T47D (cell line): ENCODE measurements at regions not wholly inside any gene's neighbourhood (a gene's known extent, or its start where the extent isn't known, plus 50 kb on each side); places are given as distances from the start of the nearest gene placed in this dataset.

ENCODE experiments used
- DNase-seq, 2 experiments: peaks; one replicate each; pipeline versions ENCODE4 v3.0.0 to v3.0.0-alpha.2; 2011 to 2012; ENCODE audit warnings: low read depth in 1 of 2, low spot score in 1 of 2
- JUND ChIP-seq: IDR thresholded peaks from 2 replicates; pipeline ENCODE4 v1.6.1; 2012; ENCODE audit warnings: low read depth
- in situ Hi-C: cut with HindIII; loops from 2 replicates; pipeline ENCODE4 v1.10.0; 2016; ENCODE audit warnings: low sequenced_read_pairs, low pct_unique_long_range_greater_than_20kb

- in situ Hi-C loops: no loop called here
- TF ChIP-seq JUND: no peak
- DNase-seq: no peak
Observed at GRCh38 chr4:137043184-137043583, 489.1 kb downstream of the PCDH18 start.

GRCh38 chr4:137039370-137039769, 492.9 kb downstream of the PCDH18 start:
- DNase-seq: no peak
- TF ChIP-seq JUND: no peak
- in situ Hi-C loops: no loop called here

GRCh38 chr4:137032222-137032621, 500.1 kb downstream of the PCDH18 start:
- TF ChIP-seq JUND: no peak
- in situ Hi-C loops: no loop called here
- DNase-seq: no peak

- DNase-seq: no peak
- TF ChIP-seq JUND: no peak
- in situ Hi-C loops: no loop called here
Observed at GRCh38 chr4:137029026-137029425, 503.3 kb downstream of the PCDH18 start.

GRCh38 chr4:137025484-137026059, 506.7 kb downstream of the PCDH18 start:
- in situ Hi-C loops: no loop called here
- no peak for DNase-seq
- no peak for TF ChIP-seq JUND

- no peak for DNase-seq
- in situ Hi-C loops: no loop called here
- no peak for TF ChIP-seq JUND
Observed at GRCh38 chr4:137015426-137016409, 516.6 kb downstream of the PCDH18 start.

- in situ Hi-C loops: no loop called here
- no peak for TF ChIP-seq JUND
- no peak for DNase-seq
Observed at GRCh38 chr4:137000432-137000831, 531.9 kb downstream of the PCDH18 start.

- no peak for TF ChIP-seq JUND
- no peak for DNase-seq
Observed at GRCh38 chr4:136992032-136992431, 540.3 kb downstream of the PCDH18 start.

GRCh38 chr4:136985683-136986082, 546.6 kb downstream of the PCDH18 start:
- DNase-seq: no peak
- in situ Hi-C loops: no loop called here
- no peak for TF ChIP-seq JUND

More at GRCh38 chr4:136992032-136992431, 540.3 kb downstream of the PCDH18 start:
- in situ Hi-C loops: no loop called here

- no peak for TF ChIP-seq JUND
- in situ Hi-C loops: no loop called here
Observed at GRCh38 chr4:136967069-136967468, 565.2 kb downstream of the PCDH18 start.

GRCh38 chr4:136965478-136965877, 566.8 kb downstream of the PCDH18 start:
- no peak for TF ChIP-seq JUND
- in situ Hi-C loops: no loop called here
- DNase-seq: no peak

More at GRCh38 chr4:136967069-136967468, 565.2 kb downstream of the PCDH18 start:
- DNase-seq: no peak

- in situ Hi-C loops: no loop called here
- DNase-seq: no peak
- TF ChIP-seq JUND: no peak
Observed at GRCh38 chr4:136962868-136963267, 569.4 kb downstream of the PCDH18 start.

GRCh38 chr4:136946307-136946907, 585.9 kb downstream of the PCDH18 start:
- no peak for DNase-seq
- in situ Hi-C loops: no loop called here
- TF ChIP-seq JUND: no peak
